IMR-90 (cell line): ENCODE measurements at regions not wholly inside any gene's neighbourhood (a gene's known extent, or its start where the extent isn't known, plus 50 kb on each side); places are given as distances from the start of the nearest gene placed in this dataset.

Experiments
- CEBPB ChIP-seq: IDR thresholded peaks from 2 replicates; pipeline ENCODE4 v1.6.1; 2012; ENCODE audit warnings: low read depth, low read length, improper control_type of control experiment
- POLR2A ChIP-seq: IDR thresholded peaks from 2 replicates; pipeline ENCODE4 v1.6.1; 2012; ENCODE audit warnings: mild to moderate bottlenecking, low read depth, low read length
- RAD21 ChIP-seq: IDR thresholded peaks from 2 replicates; pipeline ENCODE4 v1.6.1; 2012; ENCODE audit warnings: low read length, improper control_type of control experiment
- RCOR1 ChIP-seq: IDR thresholded peaks from 2 replicates; pipeline ENCODE4 v1.6.1; 2012; ENCODE audit warnings: mild to moderate bottlenecking, low read length, improper control_type of control experiment; ENCODE audit not compliant: insufficient replicate concordance
- SMC3 ChIP-seq: fragments of 150-350 bp; IDR thresholded peaks from 2 replicates; pipeline ENCODE4 v1.6.1; 2016; ENCODE audit warnings: low read depth, mild to moderate bottlenecking, antibody characterized with exemption, low read length, moderate library complexity
- TF ChIP-seq, protein P1 (sequence below): conservative IDR thresholded peaks from 2 replicates; pipeline ENCODE4 v1.5.1; 2012; ENCODE audit warnings: mild to moderate bottlenecking, low read depth, low read length, improper control_type of control experiment

DNA sequence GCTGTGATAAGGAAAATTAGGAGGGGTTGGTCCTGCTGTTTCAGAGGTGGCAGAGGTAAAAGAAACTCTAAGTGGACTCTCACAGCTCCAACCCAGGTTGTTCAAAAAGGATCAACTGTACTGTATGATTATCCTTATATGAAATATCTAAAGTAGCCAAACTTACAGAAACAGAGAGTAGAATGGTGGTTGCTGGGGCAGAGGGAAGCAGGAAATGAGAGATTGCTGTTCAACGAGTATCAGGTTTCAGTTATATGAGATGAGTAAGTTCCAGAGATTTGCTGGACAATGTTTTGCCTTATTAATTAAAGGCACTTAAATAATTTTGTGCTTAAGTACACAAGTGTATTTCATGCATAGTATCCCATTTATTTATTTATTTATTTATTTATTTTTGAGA lies 972.0 kb upstream of the LRRTM1 start:
- TF ChIP-seq, protein P1, sequence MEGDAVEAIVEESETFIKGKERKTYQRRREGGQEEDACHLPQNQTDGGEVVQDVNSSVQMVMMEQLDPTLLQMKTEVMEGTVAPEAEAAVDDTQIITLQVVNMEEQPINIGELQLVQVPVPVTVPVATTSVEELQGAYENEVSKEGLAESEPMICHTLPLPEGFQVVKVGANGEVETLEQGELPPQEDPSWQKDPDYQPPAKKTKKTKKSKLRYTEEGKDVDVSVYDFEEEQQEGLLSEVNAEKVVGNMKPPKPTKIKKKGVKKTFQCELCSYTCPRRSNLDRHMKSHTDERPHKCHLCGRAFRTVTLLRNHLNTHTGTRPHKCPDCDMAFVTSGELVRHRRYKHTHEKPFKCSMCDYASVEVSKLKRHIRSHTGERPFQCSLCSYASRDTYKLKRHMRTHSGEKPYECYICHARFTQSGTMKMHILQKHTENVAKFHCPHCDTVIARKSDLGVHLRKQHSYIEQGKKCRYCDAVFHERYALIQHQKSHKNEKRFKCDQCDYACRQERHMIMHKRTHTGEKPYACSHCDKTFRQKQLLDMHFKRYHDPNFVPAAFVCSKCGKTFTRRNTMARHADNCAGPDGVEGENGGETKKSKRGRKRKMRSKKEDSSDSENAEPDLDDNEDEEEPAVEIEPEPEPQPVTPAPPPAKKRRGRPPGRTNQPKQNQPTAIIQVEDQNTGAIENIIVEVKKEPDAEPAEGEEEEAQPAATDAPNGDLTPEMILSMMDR, result no peak
- TF ChIP-seq RAD21 (no peak), RCOR1 (no peak), SMC3 (no peak), POLR2A (no peak), CEBPB (no peak)
